Activated naive CD8-positive, alpha-beta T cell treated with anti-CD3 and anti-CD28 coated beads, Interleukin-2, amount 50 U/mL, for 16 hours (primary cell): ENCODE measurements at regions not wholly inside any gene's neighbourhood (a gene's known extent, or its start where the extent isn't known, plus 50 kb on each side); places are given as distances from the start of the nearest gene placed in this dataset.

Source experiments
- DNase-seq: peaks from one replicate; pipeline ENCODE4 v3.0.0-alpha.2; 2020; ENCODE audit warnings: low read depth, low spot score

DNA sequence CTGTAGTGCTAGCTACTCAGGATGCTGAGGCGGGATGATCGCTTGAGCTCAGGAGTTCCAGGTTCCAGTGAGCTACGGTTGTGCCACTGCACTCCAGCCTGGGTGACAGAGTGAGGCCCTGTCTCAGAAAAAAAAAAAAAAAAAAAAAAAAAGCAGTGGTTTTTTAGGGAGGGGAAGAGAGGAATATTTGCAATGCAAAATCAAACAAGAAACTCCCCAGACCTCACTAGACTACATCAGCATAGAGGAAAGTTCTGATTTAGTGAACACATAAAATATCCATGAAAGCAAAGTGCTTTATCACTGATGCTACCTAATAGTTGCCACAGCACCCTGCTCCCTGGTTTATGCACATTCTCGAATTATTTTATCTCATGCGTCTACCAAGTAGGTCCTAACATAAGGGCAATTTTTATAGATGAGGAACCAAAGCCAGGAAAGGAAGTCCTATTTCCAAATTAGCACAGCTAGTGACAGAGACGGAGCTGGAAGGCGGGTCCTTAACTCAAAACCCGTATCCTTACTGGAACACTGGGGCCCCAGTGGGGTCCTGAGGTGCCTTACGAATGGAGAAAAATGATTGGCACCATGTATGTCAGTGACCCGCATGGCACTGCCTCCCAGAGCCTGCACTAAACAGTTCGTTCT, 50.7 kb upstream of the GPR157 start:
- no peak for DNase-seq

DNA sequence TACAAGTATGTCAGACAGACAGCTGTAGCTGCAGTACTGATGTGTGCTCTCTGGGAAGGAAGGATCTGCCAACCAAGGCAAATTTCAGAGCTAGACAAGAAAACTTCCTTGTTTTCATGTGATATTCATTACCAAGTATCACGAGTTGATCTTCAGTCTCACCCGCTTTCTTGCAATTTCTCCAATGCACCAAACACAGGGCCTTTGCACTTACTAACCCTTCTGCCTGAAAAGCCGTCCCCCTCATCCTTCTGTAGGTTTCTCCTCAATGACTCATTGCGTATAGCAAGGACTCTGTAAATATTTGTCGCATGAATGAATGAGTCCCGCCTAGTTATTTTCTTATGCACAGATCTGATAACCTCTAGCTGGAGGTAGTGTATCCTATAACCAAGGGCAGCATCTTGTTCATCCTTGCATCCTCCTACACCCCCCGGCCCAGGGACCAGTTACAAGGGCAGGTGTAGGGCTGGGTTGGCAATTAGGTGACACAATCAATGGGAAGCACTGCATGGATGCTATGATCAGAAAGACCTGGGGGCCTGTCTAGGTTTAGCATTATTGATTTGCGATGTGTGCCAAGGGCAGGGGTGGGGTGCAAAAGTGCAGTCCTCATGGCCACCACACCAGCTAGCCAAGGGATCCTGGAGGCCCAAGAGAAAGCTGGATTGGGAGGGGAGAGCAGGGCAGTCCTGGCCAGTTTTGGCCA, 51.4 kb upstream of the GPR157 start:
- DNase-seq = no peak

DNA sequence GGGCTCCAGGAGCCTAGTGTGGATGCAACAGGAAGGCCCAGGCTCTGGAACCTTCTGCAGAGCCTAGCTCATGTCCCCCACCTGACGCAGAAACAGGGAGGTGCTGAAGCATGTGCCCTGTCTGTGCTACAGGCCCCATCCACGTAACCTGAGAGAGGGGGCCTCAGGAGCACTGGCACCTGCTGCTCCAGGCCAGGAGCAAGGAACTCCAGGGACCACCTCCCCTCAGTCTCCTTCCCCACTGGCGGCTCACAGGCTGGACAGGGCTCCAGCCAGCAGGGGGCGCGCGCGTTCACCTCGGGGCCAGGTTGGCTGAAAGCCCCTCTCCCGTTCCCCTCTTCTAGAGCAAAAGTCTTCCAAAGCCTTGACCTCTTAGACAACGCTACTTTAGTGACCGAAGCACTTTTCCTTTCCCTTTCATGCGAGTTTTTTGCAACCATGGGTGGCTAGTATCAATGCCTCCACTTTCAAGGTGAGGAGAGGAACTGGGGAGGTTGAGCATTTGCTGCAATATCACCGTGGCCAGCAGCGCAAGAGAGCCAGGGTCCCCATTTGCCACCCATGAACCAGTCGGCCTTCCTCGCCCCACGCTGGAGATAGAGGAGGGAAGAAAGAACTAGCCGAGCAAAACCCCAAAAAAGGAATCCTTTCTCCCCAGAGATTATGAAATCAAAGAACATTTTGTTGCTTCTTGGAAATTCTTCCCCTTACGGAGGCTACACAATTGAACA, 52.4 kb upstream of the GPR157 start:
- DNase-seq = peak; percentile 45

DNA sequence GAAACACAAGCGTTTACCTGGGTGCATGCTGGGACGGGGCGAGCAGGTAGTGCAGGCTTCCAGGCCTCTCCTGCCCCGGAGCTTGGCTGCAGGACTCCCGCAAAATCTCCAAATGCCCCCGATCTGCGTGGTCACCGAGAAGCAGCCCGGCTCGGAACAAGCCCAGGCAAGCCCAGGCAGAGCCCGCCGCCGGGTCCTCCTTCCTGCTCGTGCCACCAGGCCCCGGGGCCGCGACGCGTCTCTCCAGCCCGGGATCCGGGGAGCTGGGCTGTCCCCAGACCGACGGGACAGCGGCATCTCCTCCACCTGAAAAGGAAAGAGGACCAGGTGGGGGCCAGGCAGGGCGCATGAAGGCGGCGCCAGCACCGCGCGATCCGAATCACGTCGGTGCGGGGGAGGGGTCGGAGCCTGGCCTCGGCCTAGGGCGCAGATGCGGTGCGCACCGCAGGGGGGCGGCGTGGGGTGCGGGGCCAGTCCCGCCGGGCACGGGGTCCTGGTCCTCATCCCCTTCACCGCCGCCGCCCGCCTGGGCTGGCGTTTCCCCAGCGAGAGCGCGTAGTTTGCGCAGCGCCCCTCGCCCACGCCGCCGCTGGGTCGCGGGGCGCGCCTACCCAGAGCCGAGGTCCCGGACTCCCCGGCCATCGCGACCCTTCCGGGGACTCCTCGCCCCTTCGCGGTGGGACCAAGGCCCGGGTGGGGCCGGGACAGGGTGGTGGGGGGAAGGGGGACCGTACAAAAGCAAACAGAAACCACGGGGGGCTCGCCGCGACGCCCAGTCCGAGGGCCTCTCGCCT, 52.4 kb upstream of the H6PD start:
- DNase-seq = no peak

DNA sequence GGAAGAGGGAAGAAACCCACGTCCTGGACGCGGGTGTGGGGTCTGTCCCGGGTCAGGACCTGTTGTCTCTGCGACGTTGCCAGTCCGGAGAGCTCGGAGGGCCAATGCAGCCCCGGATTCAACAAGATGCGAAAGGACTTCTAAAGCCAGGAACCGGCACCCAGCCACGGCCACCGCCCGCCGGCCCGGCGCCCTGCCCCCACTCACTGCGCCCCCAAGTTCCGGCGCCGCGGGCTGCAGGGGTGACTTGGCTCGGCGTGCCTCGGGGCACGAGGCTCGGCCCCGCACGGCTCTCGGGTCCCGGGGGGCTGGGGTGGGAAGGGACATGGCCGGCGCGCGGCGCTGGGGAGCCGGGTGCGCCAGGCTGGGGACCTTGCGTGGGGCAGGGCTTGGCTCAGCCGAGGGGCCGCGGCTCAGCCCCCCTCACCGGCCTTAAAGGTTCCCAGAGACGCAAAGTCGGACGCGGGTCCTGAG, 51.8 kb upstream of the H6PD start:
- no peak for DNase-seq

DNA sequence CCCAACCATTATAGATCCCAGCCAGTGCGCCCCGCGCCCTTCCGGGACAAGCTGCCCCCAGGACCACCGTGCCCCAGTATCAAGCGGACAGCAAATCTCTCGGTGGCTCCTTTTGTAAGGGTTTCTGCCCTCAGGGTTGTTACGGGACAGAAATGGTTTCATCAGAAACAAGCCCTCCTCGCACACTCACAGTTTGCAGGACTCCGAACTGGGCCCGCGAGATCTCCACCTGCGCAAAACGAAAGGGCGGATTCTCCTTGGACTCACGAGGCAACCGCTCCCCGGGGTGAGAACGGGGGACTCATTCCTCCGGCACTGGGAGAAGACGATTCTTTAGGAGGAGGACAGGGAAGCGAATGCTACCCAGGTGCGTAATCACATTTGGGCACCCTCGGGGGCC, 51.1 kb upstream of the H6PD start:
- DNase-seq = no peak

DNA sequence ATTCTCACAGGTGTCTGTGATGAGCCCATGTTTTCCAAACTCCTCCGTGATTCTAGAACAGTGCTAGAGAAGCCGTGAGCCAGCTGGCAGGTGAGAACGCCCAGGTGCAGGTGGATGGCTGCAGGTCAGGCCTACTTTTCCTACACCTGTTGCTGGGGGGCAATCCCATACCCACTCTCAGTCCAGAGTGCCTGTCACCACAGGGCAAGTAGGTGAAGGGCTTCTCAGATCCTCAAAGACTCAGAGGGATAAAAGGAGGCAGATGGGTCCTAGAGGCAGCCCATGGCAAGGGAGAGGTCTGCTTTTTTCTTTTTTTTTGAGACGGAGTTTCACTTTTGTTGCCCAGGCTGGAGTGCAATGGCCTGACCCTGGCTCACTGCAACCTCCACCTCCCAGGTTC, 50.7 kb upstream of the H6PD start:
- no peak for DNase-seq

DNA sequence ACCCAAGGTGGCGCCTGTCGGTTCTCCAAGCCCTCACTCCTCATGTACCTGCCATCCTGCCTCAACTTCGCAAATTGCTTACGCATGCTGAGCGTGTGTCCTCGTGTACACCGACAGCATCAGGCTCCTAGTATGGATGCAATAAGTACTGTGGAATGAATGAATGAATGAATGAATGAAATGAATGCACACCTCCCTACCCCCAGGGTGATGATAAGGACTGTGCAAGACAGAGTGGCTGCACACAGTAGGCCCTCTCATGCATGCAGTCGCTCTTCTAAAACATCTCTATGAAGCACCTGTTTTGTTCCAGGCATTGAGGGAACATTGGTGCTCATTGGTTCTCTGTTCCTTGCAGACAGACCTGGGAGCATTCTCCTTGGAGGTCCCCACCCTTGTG, 49.8 kb upstream of the H6PD start:
- DNase-seq = no peak
